ENCODE measurements at regions not wholly inside any gene's neighbourhood (a gene's known extent, or its start where the extent isn't known, plus 50 kb on each side); places are given as distances from the start of the nearest gene placed in this dataset.

GRCh38 chr4:136928957-136929411 is 603.3 kb downstream of the PCDH18 start:
- TF ChIP-seq TEAD4 (IDR thresholded peaks at IDR 0.05) (no peak), NFIC (IDR thresholded peaks at IDR 0.05) (no peak), MAX (IDR thresholded peaks at IDR 0.05) (no peak), YY1 (IDR thresholded peaks at IDR 0.05; ENCODE audit: low read depth) (no peak), EGR1 (IDR thresholded peaks at IDR 0.05) (no peak), USF1 (IDR thresholded peaks at IDR 0.05) (no peak), FOXM1 (IDR thresholded peaks at IDR 0.05; ENCODE audit: borderline replicate concordance, low read depth) (no peak), ZBTB7A (IDR thresholded peaks at IDR 0.05; ENCODE audit: low read depth) (no peak), TCF12 (IDR thresholded peaks at IDR 0.05; ENCODE audit: low read depth) (no peak), CEBPB (IDR thresholded peaks at IDR 0.05) (no peak), TAF1 (IDR thresholded peaks at IDR 0.05; ENCODE audit: low read depth) (no peak), EP300 (IDR thresholded peaks at IDR 0.05; ENCODE audit: borderline replicate concordance) (no peak), CREB1 (IDR thresholded peaks at IDR 0.05; ENCODE audit: low read depth) (no peak), RAD21 (IDR thresholded peaks at IDR 0.05; ENCODE audit: low read depth) (no peak)
- TF ChIP-seq, protein P1, sequence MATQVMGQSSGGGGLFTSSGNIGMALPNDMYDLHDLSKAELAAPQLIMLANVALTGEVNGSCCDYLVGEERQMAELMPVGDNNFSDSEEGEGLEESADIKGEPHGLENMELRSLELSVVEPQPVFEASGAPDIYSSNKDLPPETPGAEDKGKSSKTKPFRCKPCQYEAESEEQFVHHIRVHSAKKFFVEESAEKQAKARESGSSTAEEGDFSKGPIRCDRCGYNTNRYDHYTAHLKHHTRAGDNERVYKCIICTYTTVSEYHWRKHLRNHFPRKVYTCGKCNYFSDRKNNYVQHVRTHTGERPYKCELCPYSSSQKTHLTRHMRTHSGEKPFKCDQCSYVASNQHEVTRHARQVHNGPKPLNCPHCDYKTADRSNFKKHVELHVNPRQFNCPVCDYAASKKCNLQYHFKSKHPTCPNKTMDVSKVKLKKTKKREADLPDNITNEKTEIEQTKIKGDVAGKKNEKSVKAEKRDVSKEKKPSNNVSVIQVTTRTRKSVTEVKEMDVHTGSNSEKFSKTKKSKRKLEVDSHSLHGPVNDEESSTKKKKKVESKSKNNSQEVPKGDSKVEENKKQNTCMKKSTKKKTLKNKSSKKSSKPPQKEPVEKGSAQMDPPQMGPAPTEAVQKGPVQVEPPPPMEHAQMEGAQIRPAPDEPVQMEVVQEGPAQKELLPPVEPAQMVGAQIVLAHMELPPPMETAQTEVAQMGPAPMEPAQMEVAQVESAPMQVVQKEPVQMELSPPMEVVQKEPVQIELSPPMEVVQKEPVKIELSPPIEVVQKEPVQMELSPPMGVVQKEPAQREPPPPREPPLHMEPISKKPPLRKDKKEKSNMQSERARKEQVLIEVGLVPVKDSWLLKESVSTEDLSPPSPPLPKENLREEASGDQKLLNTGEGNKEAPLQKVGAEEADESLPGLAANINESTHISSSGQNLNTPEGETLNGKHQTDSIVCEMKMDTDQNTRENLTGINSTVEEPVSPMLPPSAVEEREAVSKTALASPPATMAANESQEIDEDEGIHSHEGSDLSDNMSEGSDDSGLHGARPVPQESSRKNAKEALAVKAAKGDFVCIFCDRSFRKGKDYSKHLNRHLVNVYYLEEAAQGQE (IDR thresholded peaks at IDR 0.05; ENCODE audit: low read depth) = no peak

DNA sequence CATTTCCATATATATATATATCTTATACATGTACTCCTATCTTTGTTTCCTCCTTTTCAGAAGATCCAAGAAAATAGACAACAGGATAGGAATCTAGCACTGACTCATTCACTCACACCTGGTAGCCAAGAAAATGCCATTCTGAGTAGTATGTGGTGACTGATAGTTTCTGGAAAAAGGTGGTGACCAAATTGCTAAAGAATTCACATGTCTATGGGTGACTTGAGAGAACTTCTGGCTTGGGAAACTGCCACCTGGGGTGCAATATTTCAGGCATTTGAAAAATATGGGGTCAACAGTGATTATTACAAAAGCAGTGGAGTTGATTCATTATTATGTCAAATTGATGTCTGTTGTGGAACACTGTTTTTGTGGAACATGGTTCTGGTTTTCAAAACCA is 605.1 kb downstream of the PCDH18 start:
- TF ChIP-seq ZBTB7A (IDR thresholded peaks at IDR 0.05; ENCODE audit: low read depth) (no peak), NFIC (IDR thresholded peaks at IDR 0.05) (peak; percentile 93), MAX (IDR thresholded peaks at IDR 0.05) (no peak), FOXM1 (IDR thresholded peaks at IDR 0.05; ENCODE audit: borderline replicate concordance, low read depth) (peak; percentile 70; the same call in 1 of the 2 replicates), EGR1 (IDR thresholded peaks at IDR 0.05) (no peak), USF1 (IDR thresholded peaks at IDR 0.05) (no peak), TCF12 (IDR thresholded peaks at IDR 0.05; ENCODE audit: low read depth) (peak; percentile 85), TEAD4 (IDR thresholded peaks at IDR 0.05) (peak; percentile 88), CEBPB (IDR thresholded peaks at IDR 0.05) (peak; percentile 57), CREB1 (IDR thresholded peaks at IDR 0.05; ENCODE audit: low read depth) (no peak), YY1 (IDR thresholded peaks at IDR 0.05; ENCODE audit: low read depth) (no peak), RAD21 (IDR thresholded peaks at IDR 0.05; ENCODE audit: low read depth) (no peak), EP300 (IDR thresholded peaks at IDR 0.05; ENCODE audit: borderline replicate concordance) (peak; percentile 87; the same call in 1 of the 2 replicates), TAF1 (IDR thresholded peaks at IDR 0.05; ENCODE audit: low read depth) (no peak)
- TF ChIP-seq, protein P1 (IDR thresholded peaks at IDR 0.05; ENCODE audit: low read depth) = no peak

DNA sequence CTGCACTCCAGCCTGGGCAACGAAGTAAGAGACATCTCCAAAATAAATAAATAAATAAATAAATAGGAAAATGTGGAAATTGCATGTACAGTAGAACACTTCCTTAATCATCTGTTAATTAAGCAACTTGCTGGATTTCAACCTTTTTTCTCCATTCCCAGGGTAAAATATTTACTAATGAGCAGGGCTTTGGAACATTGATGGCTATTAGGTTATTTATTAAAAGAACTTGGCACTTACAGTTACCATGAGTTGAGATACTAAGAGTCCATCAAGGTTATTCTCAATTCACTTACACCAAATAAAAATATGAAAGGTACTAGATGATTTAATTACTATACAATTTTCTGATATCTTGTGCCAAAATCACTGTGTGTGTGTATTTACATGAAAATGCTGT is 607.1 kb downstream of the PCDH18 start:
- TF ChIP-seq MAX (IDR thresholded peaks at IDR 0.05) (no peak), TCF12 (IDR thresholded peaks at IDR 0.05; ENCODE audit: low read depth) (no peak), CEBPB (IDR thresholded peaks at IDR 0.05) (no peak), TAF1 (IDR thresholded peaks at IDR 0.05; ENCODE audit: low read depth) (no peak), EGR1 (IDR thresholded peaks at IDR 0.05) (no peak), USF1 (IDR thresholded peaks at IDR 0.05) (no peak), RAD21 (IDR thresholded peaks at IDR 0.05; ENCODE audit: low read depth) (no peak), EP300 (IDR thresholded peaks at IDR 0.05; ENCODE audit: borderline replicate concordance) (no peak)

GRCh38 chr4:136922066-136922465 is 610.2 kb downstream of the PCDH18 start:
- no peak for TF ChIP-seq NFIC (IDR thresholded peaks at IDR 0.05)
- no peak for TF ChIP-seq EGR1 (IDR thresholded peaks at IDR 0.05)
- TF ChIP-seq USF1 (IDR thresholded peaks at IDR 0.05) = no peak
- TF ChIP-seq CEBPB (IDR thresholded peaks at IDR 0.05) = no peak
- TF ChIP-seq RAD21 (IDR thresholded peaks at IDR 0.05; ENCODE audit: low read depth) = no peak
- TF ChIP-seq YY1 (IDR thresholded peaks at IDR 0.05; ENCODE audit: low read depth) = no peak
- TF ChIP-seq MAX (IDR thresholded peaks at IDR 0.05) = no peak
- no peak for TF ChIP-seq TCF12 (IDR thresholded peaks at IDR 0.05; ENCODE audit: low read depth)
- TF ChIP-seq FOXM1 (IDR thresholded peaks at IDR 0.05; ENCODE audit: borderline replicate concordance, low read depth) = no peak
- no peak for TF ChIP-seq TAF1 (IDR thresholded peaks at IDR 0.05; ENCODE audit: low read depth)
- TF ChIP-seq, protein P1 (IDR thresholded peaks at IDR 0.05; ENCODE audit: low read depth) = no peak
- no peak for TF ChIP-seq CREB1 (IDR thresholded peaks at IDR 0.05; ENCODE audit: low read depth)
- no peak for TF ChIP-seq EP300 (IDR thresholded peaks at IDR 0.05; ENCODE audit: borderline replicate concordance)
- no peak for TF ChIP-seq TEAD4 (IDR thresholded peaks at IDR 0.05)
- TF ChIP-seq ZBTB7A (IDR thresholded peaks at IDR 0.05; ENCODE audit: low read depth) = no peak

Data from Ishikawa (cell line).